Activated CD4-positive, alpha-beta T cell treated with anti-CD3 and anti-CD28 coated beads, Interleukin-2, amount 50 U/mL, for 48 hours (primary cell): ENCODE measurements at regions not wholly inside any gene's neighbourhood (a gene's known extent, or its start where the extent isn't known, plus 50 kb on each side); places are given as distances from the start of the nearest gene placed in this dataset.
"Not testable (repeated sequence)": the region's sequence is repeated elsewhere in the genome, so short reads cannot be mapped to it uniquely, and the experiment has no call there.

ENCODE experiments used
- DNase-seq, 2 experiments: peaks; one replicate each; pipeline ENCODE4 v3.0.0-alpha.2; 2020

DNA sequence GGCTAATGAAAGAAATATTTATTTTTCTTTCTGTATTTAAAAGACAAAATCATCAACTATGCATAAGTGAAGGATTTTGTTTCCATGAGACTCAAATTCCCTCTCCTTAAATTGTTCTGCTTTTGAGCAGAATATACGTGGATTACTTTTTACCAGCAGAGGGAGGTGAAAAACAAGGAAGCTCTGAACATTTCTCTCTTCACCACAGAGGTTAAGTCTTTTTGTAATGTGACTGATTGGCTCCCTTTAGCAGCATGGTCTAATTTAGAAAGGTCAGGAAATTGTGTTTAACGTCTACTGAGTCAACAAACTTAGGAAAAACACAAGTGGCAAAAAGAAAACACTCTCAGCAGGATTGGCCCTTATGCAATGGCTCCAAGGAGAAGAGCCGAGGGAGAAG, 55.1 kb upstream of the F9 start:
- no peak for DNase-seq

DNA sequence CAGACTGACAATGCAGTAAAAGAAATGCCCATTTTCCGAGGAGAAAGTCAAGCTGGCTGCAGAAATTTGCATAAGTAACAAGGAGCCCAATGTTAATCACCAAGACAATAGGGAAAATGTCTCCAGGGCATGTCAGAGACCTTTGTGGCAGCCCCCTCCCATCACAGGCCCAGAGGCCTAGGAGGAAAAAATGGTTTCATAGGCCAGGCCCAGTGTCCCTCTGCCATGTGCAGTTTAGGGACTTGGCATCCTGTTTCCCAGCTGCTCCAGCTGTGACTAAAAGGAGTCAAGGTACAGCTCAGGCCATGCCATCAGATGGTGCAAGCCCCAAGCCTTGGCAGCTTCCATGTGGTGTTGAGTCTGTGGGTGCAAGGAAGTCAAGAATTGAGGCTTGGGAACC, 68.6 kb upstream of the F9 start:
- DNase-seq, result not testable (repeated sequence)

DNA sequence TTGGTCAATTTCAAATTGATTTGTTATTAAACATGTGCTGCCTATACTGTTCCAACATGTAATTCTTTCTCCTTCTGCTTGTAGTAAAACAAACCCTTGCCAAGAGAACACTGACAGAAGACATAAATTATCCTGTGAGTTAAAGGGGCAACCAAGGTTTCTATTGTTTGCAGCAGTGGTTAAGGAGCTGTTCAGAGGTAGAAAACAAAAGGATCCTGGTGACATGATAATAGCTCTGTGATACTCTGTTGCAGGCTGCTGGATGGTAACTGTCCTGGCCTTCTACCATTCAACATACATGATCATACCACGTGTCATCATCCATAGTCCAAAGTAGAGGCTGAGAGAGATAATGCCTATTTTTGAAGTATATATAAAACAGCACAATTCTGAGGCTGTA, 75.8 kb upstream of the F9 start:
- DNase-seq, result no peak

DNA sequence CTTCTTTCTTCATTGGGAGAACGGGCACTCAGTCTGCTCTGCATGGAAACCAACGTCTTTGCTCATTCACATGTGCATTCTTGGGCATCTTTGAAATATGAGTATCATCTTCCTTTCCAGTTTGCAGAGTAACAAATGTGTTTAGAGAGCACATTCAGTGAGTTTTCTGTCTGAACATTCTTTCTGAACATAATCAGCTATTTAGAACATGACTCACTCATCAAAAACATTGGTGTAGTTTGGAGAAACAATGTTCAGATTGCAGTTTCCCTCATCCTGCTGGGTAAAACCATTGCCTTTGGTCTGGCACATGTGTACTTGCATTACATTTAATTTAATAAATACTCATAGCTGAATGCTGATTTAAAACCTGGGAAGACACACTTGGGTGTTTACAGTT, 81.5 kb upstream of the F9 start:
- no peak for DNase-seq

- DNase-seq, result no peak
Observed at GRCh38 chrX:139446832-139447231, 83.7 kb upstream of the F9 start.

DNA sequence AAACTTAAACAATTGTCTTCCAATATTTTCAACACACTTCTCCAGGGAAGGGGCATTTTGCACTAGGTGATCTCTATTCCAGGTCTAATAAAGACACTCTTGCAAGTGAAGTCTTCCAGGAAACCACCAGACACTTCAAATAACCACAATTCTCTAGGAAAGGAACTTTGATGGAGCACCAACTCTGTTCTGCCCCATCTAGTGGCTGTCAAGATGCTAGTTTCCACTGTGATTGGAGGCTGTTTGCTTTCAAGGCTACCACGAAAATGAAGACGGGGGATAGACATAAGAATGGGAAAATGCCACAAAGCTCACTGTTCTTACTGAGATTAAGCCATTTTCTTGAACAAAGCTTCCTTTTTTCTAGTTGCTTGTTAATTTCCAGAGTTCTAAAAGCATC, 100.6 kb upstream of the F9 start:
- no peak for DNase-seq

GRCh38 chrX:139423186-139423585, 107.4 kb upstream of the F9 start:
- no peak for DNase-seq

DNA sequence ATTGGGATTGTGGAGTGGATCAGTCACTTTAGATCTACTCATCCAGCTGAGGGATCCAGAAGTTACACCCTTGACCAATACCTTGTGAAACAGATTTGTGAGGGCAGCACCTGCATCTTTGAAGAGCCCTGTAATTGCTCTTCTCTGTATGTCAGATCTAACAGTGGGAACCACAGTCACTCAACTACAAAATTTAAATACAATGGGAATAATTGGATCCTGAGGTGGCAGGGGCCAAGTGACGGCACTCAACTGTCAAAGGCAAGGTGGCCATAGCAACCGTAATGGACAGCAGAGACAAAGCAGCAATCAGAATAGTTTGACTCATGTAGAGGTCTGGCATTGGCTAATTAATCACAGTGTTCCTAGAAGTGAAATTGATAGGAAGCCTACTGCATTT, 132.3 kb upstream of the F9 start:
- DNase-seq, result not testable (repeated sequence)

DNA sequence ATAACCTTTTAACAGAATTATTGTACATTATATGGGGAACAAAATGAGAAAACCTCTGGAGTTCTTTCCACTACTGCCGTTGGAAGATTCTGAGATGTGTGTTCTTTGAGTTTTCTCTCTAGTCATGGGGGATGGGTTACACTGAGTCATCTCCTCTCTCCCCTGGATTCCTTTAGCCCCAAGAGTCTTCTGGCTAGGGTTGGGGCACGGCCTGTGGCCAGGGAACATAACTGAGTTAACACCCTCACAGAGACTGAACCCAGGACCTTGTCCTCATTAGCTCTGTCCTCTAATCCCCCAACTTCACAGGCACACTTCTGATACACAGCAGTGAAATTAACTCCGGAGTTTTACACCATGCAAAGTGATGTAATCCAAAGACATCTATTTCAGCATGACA, 142.3 kb upstream of the F9 start:
- no peak for DNase-seq

DNA sequence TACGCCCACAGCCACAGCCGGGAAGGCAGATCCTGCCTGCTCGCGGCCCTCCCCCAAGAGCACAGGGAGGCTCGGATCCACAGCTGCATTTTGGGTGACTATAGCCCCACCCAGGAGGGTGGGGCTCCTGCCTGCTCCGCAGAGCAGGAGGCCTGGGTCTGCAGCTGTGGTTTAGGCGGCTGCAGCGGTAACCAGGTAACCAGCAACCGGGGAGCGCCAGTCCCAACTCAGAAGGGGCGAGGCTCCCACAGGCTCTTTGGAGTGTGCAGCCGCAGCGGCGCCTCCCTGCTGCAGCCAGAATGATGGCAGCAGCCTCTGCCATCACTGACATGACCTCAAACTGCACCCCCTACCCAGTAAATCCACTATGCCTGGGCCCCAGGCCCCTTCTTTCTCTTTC, 148.0 kb upstream of the F9 start:
- DNase-seq, result no peak

GRCh38 chrX:139376547-139376946, 154.0 kb upstream of the F9 start:
- not testable (repeated sequence) for DNase-seq

- no peak for DNase-seq
Observed at GRCh38 chrX:139360356-139360755, 170.2 kb upstream of the F9 start.

GRCh38 chrX:139342594-139342991, 187.9 kb upstream of the F9 start:
- not testable (repeated sequence) for DNase-seq

DNA sequence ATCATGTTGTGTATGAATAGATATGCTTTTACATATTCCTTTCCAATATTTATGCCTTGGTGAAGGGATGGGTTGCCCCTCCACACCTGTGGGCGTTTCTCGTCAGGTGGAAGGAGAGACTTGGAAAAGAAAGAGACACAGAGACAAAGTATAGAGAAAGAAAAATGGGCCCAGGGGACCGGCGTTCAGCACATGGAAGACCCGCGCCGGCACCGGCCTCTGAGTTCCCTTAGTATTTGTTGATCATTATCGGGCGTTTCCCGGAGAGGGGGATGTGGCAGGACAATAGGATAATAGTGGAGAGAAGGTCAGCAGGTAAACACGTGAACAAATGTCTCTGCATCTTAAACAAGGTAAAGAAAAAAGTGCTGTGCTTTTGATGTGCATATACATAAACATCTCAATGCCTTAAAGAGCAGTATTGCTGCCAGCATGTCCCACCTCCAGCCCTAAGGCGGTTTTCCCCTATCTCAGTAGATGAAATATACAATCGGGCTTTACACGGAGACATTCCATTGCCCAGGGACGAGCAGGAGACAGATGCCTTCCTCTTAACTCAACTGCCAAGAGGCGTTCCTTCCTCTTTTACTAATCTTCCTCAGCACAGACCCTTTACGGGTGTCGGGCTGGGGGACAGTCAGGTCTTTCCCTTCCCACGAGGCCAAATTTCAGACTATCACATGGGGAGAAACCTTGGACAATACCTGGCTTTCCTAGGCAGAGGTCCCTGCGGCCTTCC, 188.5 kb upstream of the F9 start:
- DNase-seq, result not testable (repeated sequence)

GRCh38 chrX:139332441-139332840, 198.1 kb upstream of the F9 start:
- DNase-seq, result no peak

- no peak for DNase-seq
Observed at GRCh38 chrX:139327355-139327754, 203.2 kb upstream of the F9 start.

GRCh38 chrX:139324756-139325155, 205.8 kb upstream of the F9 start:
- no peak for DNase-seq

DNA sequence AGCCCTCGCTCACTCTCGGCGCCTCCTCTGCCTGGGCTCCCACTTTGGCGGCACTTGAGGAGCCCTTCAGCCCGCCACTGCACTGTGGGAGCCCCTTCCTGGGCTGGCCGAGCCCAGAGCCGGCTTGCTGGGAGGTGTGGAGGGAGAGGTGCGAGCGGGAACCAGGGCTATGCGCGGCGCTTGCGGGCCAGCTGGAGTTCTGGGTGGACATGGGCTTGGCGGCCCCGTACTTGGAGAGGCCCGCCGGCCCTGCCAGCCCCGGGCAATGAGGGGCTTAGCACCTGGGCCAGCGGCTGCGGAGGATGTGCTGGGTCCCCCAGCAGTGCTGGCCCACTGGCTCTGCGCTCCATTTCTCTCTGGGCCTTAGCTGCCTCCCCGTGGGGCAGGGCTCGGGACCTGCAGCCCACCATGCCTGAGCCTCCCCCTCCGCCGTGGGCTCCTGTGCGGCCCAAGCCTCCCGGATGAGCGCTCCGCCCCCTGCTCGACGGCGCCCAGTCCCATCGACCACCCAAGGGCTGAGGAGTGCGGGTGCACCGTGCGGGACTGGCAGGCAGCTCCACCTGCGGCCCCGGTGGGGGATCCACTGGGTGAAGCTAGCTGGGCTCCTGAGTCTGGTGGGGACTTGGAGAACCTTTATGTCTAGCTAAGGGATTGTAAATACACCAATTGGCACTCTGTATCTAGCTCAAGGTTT, 209.7 kb upstream of the F9 start:
- DNase-seq, result not testable (repeated sequence)

- not testable (repeated sequence) for DNase-seq
Observed at GRCh38 chrX:139306675-139307074, 223.9 kb upstream of the F9 start.

DNA sequence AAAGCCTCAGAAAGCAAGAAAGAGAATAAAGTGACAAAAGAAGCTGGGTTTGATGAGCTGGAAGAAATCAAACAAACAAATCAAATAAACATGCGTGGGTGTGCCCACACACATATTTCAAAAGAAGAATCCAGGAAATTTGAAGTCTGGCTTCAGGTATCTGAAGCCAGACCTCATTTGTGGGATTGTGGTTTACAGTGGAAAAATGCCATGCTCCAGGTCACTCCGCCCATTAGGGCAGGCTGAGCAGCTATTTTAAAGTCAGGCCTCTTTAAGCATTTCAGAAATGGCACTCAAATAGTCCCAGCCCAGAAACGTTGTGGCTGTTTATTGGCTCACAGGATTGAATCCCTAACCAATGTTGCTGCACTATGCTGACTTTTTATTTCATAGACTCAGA, 226.1 kb upstream of the F9 start:
- DNase-seq, result no peak

GRCh38 chrX:139299309-139299708, 231.2 kb upstream of the F9 start:
- no peak for DNase-seq

DNA sequence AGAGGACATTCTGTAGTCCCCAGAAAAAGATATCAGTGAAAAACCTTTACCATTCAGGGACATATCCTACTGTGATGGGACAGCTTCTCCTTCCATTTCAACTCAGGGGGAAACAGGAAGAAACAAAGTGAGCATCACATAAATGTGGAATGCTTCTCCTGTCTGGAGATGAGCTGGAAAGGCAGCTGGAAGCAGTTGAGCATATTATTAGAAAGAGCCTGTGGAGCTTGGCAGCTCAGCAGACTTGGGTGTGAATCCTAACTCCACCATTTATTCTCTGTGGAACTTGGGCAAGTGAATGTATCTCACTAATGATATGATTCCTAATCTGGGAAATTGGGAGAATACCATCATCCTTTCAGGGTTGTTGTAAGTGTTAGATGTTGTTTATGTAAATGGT, 232.1 kb upstream of the F9 start:
- no peak for DNase-seq

DNA sequence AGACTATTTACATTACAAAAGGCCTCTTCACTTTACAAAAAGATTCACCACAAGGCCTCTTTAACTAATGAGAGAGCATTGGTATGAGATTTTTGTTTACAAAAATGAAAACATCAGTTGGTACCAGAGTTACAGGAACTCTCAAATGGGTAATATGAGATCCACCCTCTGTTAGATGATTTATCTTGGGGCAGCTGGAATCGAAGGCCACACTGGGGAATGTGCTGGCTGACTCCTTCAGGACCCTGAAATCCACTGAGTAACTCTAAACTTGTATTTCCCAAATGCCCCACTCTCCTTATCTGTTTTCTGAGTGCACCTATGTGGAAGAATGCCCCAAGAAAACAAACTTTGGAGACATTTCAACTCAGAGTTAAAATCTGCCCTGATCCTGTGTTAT, 232.9 kb upstream of the F9 start:
- DNase-seq, result no peak

GRCh38 chrX:139293991-139294390, 236.5 kb upstream of the F9 start:
- DNase-seq, result no peak

DNA sequence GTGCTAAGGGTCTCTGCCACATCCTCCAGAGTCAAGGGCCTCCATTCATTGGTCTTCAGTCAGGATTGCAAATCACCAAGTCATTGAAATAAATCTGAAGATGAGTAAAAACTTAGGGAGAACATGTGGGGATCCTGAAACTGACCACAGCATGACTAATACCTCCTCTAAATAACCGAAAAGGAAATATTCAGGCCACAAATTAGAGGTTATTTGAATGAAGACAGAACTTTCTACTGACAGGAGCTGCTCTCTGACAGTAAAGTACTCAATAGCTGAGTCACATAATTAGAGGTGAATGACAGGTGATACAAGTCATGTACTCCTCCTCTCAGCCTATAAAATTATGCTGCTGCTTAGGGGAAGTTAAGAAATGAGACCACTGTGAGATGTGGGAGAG, 240.2 kb upstream of the F9 start:
- no peak for DNase-seq
